ENCODE measurements at regions not wholly inside any gene's neighbourhood (a gene's known extent, or its start where the extent isn't known, plus 50 kb on each side); places are given as distances from the start of the nearest gene placed in this dataset.
"Not testable (repeated sequence)": the region's sequence is repeated elsewhere in the genome, so short reads cannot be mapped to it uniquely, and the experiment has no call there.

DNA sequence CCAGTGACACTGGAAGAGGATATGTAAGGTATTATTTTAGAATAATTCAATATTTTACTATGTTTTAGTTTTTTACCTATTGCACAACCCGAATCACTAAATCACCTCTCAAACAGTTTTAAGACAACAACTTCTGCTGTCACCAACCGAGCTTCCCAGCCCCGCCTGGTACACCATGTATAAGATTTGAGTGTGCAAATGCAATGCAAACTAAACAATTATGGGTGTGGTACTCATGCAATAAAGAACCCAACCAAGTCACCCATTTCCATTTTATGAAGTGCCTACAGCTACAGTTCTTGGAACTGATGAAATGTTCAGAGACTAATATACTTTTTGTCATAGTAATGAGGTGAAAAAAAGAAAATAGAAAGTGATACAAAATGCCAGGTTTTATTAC, 256.2 kb downstream of the TAFA4 start:
- H3K4me3 ChIP-seq (ENCODE audit: control insufficient read depth, low read depth, low read length): no peak overlapping the region
- TF ChIP-seq, protein P1, sequence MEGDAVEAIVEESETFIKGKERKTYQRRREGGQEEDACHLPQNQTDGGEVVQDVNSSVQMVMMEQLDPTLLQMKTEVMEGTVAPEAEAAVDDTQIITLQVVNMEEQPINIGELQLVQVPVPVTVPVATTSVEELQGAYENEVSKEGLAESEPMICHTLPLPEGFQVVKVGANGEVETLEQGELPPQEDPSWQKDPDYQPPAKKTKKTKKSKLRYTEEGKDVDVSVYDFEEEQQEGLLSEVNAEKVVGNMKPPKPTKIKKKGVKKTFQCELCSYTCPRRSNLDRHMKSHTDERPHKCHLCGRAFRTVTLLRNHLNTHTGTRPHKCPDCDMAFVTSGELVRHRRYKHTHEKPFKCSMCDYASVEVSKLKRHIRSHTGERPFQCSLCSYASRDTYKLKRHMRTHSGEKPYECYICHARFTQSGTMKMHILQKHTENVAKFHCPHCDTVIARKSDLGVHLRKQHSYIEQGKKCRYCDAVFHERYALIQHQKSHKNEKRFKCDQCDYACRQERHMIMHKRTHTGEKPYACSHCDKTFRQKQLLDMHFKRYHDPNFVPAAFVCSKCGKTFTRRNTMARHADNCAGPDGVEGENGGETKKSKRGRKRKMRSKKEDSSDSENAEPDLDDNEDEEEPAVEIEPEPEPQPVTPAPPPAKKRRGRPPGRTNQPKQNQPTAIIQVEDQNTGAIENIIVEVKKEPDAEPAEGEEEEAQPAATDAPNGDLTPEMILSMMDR (IDR thresholded peaks at IDR 0.05; ENCODE audit: control insufficient read depth, insufficient read depth, low read depth, low read length, missing control alignments): no peak
- DNase-seq (ENCODE audit: low read depth): no peak

DNA sequence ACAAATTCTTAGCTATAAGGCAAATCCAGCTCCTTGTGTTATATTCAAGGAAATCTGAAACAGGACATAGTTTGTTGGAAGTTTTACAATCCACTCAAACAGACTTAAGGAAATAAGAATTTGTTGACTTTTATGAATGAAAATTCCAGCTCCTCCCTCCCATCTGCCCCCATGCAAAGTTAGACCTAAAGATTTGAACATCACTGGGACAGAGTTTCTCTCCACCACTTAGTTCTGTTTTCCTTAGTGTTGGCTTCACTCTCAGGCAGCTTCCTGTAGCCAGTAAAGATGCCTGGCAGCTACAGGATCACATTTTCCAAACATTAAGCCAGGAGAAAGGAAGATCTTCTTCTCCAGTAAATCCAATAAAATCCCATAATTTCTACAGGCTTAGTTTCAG, 265.0 kb downstream of the TAFA4 start:
- H3K4me3 ChIP-seq (ENCODE audit: control insufficient read depth, low read depth, low read length): no peak overlapping the region
- TF ChIP-seq, protein P1 (IDR thresholded peaks at IDR 0.05; ENCODE audit: control insufficient read depth, insufficient read depth, low read depth, low read length, missing control alignments): no peak
- DNase-seq (ENCODE audit: low read depth): no peak

DNA sequence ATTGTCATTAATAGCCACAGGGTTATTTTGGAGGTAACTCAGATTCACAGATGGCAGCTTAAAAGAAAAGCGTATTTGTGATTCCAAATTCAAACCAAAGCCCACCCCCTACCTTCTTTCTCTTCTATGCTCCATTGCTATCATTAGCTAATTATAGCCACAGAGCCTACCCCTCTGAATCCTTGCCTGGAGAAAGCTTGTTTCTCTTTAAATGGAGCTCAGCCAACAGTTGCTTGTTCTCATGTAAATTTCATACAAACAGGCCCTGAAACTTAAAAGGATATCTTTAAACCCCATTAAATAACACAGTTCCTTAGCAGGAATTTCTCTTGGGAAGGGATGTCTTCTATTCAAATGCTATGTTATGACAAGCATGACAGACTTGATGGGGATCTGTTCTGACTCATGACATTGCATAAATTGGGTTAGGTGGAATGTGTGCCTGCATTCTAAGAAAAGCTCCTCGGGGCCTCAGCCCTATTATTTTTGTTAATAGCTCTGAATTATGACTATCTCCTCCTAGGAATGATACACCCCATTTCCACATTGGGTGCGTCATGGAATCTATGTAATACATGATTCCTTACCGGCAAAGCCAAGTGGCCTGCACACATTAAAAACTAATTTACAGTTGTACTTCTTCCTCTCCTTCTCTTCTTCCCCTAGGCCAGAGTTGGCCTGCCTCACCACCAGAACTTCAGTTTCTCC, 265.8 kb downstream of the TAFA4 start:
- no peak overlapping the region for H3K4me3 ChIP-seq (ENCODE audit: control insufficient read depth, low read depth, low read length)
- TF ChIP-seq, protein P1 (IDR thresholded peaks at IDR 0.05; ENCODE audit: control insufficient read depth, insufficient read depth, low read depth, low read length, missing control alignments): no peak
- DNase-seq (ENCODE audit: low read depth): no peak

DNA sequence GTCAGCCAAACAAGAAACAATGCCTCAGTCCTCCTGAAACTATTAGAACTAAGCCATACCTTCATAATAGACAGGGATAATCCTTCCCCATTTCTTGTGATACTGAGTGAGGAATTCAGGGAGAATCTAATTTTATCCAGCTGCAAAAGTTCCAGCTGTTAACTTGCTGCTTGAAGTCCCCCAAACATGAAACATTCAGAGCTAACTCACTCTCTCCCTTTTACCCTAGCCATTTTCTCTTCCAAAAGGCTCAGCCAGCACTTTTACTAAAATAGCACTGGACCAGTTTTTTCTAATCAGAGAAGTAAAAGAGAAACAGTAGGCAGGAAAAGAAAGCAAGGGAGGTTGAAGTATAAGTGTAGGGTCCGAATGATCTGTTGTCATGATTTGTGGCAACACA, 268.1 kb downstream of the TAFA4 start:
- TF ChIP-seq, protein P1 (IDR thresholded peaks at IDR 0.05; ENCODE audit: control insufficient read depth, insufficient read depth, low read depth, low read length, missing control alignments): no peak
- no peak overlapping the region for H3K4me3 ChIP-seq (ENCODE audit: control insufficient read depth, low read depth, low read length)
- DNase-seq (ENCODE audit: low read depth): no peak

DNA sequence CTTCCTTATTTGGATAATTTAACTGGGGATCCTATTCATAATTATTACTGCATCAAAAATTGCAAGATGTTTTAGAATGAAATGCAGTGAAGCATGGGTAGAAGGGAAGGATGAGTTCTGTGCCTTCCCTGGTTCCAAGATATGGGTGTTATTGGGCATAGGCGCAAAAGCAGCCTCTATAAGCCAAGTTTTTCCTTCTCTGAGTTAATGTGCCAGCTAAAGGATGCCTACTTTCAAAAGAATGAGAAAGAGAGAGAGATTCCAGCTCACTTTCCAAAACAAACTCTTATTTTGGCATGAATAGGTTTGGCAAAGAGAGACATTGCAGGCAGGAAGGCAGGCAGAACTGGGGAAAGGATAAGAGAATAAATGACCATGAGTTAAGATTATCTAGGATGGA, 270.2 kb downstream of the TAFA4 start:
- H3K4me3 ChIP-seq (ENCODE audit: control insufficient read depth, low read depth, low read length): no peak overlapping the region
- TF ChIP-seq, protein P1 (IDR thresholded peaks at IDR 0.05; ENCODE audit: control insufficient read depth, insufficient read depth, low read depth, low read length, missing control alignments): no peak
- DNase-seq (ENCODE audit: low read depth): no peak

DNA sequence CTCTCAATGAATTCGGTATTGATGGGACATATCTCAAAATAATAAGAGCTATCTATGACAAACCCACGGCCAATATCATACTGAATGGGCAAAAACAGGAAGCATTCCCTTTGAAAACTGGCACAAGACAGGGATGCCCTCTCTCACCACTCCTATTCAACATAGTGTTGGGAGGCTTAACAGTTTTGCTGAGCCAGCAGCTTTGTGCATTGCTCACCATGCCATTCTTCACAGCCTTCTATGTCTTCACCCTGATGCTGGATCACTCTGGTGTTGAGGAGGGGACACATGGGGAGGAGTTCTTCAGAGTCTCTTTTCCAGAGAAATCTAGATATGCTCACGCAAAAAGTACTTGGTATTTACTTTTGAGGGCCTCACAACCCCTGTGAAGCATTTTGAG, 281.7 kb downstream of the TAFA4 start:
- H3K4me3 ChIP-seq (ENCODE audit: control insufficient read depth, low read depth, low read length); DNase-seq (ENCODE audit: low read depth): not testable (repeated sequence)

DNA sequence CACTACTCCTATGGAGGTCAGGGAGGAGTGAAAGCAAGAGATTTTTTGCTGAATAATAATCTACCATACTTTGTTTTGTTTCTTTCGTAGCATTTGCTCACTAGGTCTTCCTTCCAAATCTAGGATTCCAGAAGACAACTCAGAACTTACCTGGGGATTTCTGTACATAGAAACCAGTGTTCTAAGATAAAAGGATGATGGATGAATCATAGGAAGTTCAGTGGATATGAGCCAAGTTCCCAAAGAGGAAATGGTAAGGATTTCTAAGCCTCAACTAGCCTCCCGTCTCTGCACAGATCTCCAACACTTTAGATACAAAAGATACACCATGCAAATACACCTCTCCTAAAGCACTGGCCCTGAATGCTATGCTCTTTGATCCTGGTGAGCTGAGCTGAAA, 283.9 kb downstream of the TAFA4 start:
- H3K4me3 ChIP-seq (ENCODE audit: control insufficient read depth, low read depth, low read length): no peak overlapping the region
- TF ChIP-seq, protein P1 (IDR thresholded peaks at IDR 0.05; ENCODE audit: control insufficient read depth, insufficient read depth, low read depth, low read length, missing control alignments): no peak
- no peak for DNase-seq (ENCODE audit: low read depth)

Measured in AG09309 (cell line).